AG09309 (cell line): ENCODE measurements at regions not wholly inside any gene's neighbourhood (a gene's known extent, or its start where the extent isn't known, plus 50 kb on each side); places are given as distances from the start of the nearest gene placed in this dataset.

Experiments
- DNase-seq: peaks from one replicate; pipeline ENCODE4 v3.0.0-alpha.2; 2010; ENCODE audit warnings: low read depth
- H3K4me3 ChIP-seq: 2 replicates; pipeline ENCODE4 v1.5.1; 2011; ENCODE audit warnings: mild to moderate bottlenecking, low read depth, low read length, moderate library complexity; ENCODE audit not compliant: control insufficient read depth
- TF ChIP-seq, protein P1 (sequence below): IDR thresholded peaks from 2 replicates; pipeline ENCODE4 v1.5.1; 2011; ENCODE audit warnings: mild to moderate bottlenecking, low read depth, low read length, inconsistent platforms; ENCODE audit not compliant: insufficient read depth, control insufficient read depth; ENCODE audit errors: missing control alignments

DNA sequence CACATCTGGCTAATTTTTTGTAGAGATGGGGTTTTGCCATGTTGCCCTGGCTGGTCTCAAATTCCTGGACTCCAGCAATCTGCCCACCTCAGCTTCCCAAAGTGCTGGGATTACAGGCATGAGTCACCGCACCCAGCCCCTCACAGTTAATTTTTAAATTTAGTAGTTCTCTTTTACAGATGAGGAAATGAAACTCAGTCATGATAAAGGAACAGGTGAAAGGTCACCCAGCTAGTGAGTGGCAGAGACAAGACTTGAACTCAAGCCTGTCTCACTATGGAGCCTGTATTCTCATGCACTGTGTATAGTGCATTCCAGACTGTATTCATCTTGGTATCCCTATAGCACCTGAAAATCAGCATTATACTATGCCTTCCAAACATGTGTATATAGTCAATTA is 77.1 kb upstream of the WSB1 start:
- TF ChIP-seq, protein P1, sequence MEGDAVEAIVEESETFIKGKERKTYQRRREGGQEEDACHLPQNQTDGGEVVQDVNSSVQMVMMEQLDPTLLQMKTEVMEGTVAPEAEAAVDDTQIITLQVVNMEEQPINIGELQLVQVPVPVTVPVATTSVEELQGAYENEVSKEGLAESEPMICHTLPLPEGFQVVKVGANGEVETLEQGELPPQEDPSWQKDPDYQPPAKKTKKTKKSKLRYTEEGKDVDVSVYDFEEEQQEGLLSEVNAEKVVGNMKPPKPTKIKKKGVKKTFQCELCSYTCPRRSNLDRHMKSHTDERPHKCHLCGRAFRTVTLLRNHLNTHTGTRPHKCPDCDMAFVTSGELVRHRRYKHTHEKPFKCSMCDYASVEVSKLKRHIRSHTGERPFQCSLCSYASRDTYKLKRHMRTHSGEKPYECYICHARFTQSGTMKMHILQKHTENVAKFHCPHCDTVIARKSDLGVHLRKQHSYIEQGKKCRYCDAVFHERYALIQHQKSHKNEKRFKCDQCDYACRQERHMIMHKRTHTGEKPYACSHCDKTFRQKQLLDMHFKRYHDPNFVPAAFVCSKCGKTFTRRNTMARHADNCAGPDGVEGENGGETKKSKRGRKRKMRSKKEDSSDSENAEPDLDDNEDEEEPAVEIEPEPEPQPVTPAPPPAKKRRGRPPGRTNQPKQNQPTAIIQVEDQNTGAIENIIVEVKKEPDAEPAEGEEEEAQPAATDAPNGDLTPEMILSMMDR: no peak
- no peak for DNase-seq
- H3K4me3 ChIP-seq: no peak overlapping the region

DNA sequence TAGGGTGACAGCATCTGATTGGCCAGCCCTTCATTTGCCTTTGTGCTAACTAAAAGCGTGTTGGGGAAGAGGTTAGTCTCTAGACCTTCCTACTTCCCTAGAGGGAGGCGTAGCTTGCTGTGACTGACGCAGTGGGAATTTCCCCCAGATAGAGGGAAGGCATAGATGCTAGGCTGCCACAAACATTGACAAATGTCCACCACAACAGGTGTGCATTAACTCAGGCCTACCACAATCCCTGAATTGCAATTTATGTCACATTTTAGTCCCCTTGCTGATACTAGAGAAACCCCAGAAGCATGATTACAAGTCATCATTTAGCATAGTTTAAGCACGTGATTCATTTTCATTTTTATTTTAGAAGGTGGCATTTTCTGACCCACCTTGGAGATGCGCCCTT is 76.3 kb upstream of the WSB1 start:
- TF ChIP-seq, protein P1: no peak
- no peak for DNase-seq
- H3K4me3 ChIP-seq: no peak overlapping the region

DNA sequence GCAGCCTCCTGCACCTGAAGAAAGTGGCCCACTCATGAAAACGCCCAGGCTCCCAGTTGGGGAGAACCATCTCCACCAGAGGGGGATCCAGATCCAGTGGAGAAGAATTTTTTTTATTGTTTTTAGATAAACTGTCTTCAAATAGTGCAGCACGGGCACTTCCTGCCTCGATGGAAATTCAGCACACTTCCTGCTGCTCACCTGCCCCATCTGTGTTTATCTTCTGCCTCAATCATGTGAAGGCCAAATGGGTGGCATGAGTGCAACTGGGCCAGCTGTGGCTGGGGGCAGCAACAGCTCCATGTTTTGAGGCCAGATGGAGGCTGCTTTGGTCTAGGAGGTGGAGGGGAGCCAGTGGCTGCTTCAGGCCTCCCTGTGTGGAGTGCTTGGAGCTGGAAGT is 75.9 kb upstream of the WSB1 start:
- TF ChIP-seq, protein P1: no peak
- H3K4me3 ChIP-seq: no peak overlapping the region
- DNase-seq: no peak

DNA sequence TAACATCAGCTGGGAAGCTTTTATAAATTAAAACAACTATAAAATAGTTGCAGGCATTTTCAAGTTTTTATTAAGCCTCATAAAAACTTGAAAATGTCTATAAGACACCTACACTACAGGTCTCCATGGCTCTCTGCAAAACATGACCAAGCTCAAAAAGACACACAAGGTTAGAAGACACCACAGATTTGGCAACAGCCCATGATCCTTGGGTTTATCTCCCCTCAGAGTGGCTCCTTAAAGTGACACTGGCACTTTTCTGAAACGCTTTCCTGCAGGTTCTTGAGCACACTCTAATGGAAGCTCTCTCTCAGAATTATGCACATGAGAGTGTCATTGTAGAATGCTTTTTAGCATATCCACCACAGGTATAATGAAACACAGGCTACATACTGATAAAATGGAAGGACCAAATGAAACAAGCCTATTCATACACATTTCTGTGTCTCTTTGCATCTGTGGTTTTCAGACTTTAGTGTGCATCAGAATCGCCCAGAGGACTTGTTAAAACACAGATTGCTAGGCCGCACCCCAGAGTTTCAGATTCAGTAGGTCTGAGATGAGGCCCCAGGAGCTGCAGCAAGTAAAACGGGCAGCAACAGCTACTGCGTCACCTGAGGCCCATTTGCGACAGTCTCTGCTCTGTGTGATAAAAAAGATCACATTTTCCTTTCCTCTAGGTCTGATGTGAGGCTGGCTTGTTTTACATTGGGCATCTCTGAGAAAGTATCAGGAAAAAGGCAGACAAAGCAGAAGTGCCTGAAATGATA is 75.0 kb upstream of the WSB1 start:
- TF ChIP-seq, protein P1: no peak
- DNase-seq: no peak
- H3K4me3 ChIP-seq: no peak overlapping the region

DNA sequence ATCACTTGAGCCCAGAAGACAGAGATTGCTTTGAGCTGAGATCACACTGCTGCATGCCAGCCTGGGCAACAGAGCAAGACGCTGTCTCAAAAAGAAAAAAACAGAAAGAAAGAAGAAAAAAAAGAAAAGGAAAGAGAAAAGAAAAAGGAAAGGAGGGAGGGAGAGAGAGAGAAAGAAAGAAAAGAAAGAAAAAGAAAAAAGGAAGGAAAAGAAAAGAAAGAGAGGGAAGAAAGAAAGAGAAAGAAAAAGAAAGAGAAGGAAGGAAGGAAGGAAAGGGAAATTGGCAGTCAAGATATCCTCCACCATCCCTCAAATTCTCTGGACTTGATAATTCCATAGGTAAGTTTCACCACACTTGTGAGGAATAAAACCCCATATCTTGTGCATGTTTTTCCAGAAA is 71.4 kb upstream of the WSB1 start:
- DNase-seq: no peak
- TF ChIP-seq, protein P1: no peak

DNA sequence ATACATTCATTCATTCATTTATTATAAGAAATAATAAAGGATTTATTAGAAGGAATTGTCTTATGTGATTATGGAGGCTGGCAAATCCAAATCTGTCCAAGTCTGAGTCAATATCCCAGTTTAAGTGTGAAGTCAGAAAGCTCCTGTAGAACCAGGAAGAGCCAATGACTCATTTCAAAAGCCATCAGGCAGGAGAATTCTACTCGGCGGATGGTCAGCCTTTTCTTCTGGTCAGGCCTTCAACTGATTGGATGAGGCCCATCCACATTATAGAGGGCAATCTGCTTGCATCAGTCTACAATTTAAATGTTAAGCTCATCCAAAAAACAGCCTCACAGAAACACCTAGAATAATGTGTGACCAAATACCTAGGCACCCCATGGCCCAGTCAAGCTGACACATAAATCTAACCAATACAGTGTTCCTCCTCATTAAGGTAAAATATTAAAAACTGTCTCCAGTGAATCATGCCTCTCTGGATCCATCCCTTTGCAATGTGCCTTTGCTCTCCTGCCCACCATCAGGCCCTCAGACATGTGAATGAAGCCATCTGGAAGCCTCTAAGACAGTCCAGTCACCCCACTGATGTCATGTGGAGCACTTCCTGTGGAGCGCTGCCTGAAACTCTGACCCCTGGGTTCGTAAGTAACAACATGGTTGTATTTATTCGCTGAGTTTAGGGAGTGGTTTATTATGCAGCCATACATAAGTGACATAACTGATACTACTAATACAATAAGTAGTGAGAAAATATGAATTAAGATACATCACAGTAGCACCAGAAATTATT is 69.2 kb upstream of the WSB1 start:
- TF ChIP-seq, protein P1: no peak

More for the DNA sequence above, 71.4 kb upstream of the WSB1 start:
- no peak overlapping the region for H3K4me3 ChIP-seq

More for the DNA sequence above, 69.2 kb upstream of the WSB1 start:
- DNase-seq: no peak
- no peak overlapping the region for H3K4me3 ChIP-seq
